Stimulated activated CD8-positive, alpha-beta memory T cell treated with anti-CD3 and anti-CD28 coated beads, Interleukin-2, amount 100 ng/mL, for 1 hour (primary cell): ENCODE measurements at regions not wholly inside any gene's neighbourhood (a gene's known extent, or its start where the extent isn't known, plus 50 kb on each side); places are given as distances from the start of the nearest gene placed in this dataset.
"Not testable (repeated sequence)": the region's sequence is repeated elsewhere in the genome, so short reads cannot be mapped to it uniquely, and the experiment has no call there.

Experiments
- DNase-seq, 2 donors: peaks; one replicate each; pipeline ENCODE4 v3.0.0-alpha.2; 2020; ENCODE audit warnings: low read depth in 2 of 2

DNA sequence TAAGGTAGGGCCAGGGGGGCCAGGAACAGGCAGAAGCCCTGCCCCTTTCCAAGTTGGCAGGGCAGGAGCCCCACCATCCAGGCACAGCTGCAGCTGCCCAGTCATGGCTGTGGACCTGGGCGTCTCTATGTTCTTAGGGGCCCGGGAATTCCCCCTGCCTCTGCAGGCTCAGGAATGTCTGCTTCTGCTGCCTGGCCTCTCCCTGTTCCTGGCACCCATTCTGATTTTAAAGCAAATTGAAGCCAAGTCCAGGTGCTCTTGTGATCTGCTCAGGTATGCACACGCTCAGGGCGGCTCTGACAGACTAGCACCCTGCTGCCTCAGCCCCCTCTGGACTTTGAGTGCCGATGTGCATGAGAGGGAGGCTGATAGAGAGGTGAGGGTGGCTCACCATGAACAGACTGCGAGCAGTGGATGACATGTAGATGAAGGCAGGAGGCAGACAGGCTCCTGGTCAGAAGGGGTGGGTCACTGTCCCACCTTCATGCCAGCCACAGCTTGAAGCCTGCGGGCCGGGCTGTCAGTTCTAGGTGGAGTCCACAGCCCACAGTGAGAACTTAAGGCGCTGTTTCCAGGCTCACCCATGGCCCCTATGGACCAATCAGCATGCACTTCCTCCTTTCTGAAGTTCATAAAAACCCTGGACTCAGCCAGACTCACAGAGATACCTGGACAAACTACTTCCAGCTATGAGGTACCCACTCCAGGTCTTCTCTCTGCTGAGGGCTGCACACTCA lies 747.8 kb upstream of the GBE1 start:
- no peak for DNase-seq

DNA sequence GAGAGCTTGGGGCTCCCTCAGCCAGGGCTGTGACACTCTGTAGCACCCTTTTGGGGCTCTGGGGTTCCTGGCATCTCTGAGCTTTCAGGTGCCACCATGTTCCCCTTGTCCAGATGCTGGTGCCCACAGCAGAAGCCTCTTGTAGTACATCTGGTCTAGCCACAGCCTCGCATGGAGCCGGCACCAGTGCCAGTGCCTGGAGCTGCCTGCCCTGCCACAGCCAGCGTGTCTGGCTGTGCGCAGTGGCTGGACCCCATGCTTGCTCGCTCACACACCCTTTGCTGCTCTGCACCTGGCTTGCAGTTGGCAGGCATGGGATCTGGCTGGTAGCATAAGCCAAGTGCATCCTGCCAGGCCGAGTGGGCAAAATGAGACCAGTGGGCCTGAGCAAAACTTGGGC lies 744.8 kb upstream of the GBE1 start:
- DNase-seq: no peak

DNA sequence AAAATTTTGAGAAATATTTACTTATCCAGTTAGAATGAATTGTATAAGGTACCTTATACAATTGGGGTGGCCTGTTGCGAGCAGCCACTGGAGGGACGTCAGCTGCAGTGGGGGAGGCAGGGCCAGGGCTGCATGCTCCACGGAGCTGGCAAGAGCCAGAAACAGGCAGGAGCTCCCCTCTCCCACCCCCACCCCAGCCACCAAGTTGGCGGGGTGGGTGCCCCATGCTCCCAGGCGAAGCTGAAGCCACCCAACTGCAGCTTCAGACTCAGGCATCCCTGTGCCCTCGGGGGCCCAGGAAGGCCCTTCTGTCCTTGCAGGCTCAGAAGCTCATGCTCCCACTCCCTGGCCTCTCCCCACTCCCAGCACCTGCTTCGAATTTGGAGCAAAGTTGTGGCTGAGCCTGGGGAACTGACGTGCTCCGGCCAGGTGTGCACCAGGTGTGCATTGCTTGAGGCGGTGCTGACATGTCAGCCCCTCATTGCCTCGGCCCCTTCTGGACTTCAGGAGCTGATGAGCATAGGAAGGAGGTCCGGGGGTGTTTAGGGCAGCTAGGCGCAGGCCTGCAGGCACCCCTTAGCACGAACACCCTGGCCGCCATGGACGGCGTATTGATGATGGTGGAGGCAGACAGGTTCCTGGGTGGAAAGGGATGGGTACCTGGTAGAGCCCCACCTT lies 743.8 kb upstream of the GBE1 start:
- no peak for DNase-seq

- DNase-seq: no peak
Measured at GRCh38 chr3:82498186-82498585, 736.7 kb upstream of the GBE1 start.

DNA sequence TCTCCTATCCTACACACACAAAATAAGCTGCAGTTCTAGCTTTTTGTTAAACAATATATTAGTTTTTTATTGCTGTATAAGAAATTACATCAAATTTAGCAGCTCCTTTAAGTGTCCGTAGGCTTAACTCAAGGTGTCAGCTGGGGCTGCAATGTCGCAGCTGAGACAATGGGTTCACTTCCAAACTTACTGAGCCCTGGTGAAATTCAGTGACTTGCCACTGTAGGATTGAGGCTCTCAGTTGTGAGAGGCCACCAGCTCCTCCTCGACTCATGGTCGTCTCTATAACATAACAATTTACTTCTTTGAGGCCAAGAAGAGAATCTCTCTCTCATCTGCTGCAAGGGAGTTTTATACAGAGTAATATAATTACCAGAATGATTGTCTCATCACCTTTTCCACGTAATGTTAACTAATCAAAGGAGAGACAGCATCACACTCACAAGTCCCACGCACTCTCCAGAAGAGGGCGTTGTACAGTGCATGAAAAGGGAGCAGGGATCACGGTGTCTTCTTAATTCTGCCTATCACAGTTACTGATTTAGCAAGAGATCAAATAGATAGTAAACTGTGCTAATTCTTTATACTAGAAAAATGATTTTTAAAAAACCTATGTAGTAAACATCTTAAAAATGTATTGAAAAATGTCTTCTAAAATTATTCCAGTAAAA lies 735.6 kb upstream of the GBE1 start:
- DNase-seq: no peak

GRCh38 chr3:82495655-82496054 lies 734.2 kb upstream of the GBE1 start:
- DNase-seq: no peak

GRCh38 chr3:82494977-82495489 lies 733.6 kb upstream of the GBE1 start:
- DNase-seq: no peak

DNA sequence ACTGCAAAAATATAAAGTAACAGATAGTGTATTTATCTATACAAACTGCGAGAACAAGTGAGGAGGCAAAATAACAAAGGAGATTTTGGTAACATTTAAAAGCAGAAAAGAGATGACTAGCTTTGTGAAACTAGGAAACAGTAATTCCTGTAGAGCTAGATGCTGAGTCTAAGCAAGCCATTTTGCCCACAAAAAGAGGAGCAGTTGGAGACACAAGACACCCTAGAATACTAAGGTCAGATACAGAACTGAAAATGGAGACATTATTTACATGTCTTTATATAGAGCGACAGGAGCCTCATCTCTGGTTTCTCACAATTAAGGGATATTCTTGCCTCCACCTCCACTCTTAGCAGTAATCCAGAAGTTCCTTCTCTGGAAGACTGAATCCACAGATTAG lies 732.4 kb upstream of the GBE1 start:
- no peak for DNase-seq

- no peak for DNase-seq
Measured at GRCh38 chr3:82475306-82475705, 713.9 kb upstream of the GBE1 start.

DNA sequence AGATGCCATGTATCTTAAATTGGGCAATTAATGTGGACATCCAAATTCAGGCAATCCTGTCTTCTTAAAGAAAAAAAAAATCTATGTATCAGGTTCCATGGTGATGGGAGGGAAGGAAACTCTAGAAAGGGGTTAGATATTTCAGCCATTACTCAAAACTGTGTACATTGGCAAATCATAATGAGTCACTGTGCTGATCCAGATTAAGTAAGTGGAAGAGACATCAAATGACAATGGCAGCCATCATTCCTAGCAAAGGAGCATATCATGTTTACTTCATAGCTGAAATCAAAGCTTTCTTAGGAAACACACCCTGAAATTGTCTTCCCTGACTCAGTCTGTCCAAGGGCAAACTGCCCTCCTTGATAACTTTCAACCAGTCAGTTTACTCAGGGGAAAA lies 713.3 kb upstream of the GBE1 start:
- DNase-seq: no peak

- no peak for DNase-seq
Measured at GRCh38 chr3:82473864-82474541, 712.6 kb upstream of the GBE1 start.

DNA sequence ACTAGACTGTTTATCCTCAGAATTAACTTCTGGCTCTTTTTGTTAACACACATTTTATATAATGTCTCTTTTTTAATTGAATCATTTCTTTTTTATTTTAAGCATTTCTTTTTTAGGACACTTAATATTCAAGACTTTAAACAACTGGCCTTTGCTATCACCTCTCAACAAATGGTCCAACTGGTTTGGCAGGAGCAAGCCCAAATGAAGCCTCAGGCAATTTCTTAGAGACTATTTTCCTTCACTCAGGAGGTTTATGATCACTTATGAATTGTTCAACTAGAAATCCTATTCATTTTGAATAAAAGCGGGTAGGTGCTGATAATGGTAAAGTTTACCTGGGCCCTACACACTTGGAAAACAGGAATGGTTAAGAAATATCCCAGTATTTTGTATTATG lies 705.6 kb upstream of the GBE1 start:
- no peak for DNase-seq

DNA sequence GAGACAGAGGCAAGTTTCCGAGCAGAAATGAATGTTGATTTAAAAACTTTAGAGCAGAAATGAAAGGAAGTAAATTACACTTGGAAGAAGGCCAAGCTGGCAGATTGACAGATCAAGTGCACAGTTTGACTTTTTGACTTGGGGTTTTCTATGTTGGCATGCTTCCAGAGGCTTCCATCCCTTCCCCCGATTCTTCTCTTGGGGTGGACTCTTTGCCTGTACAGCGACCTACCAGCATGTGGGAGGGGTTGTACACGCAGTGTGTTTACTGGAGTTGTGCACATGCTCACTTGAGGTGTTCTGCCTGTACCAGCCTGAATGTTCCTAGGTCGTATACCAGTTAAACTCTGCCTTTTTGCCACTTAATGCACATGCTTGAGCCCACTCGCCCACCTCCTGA lies 701.5 kb upstream of the GBE1 start:
- no peak for DNase-seq

DNA sequence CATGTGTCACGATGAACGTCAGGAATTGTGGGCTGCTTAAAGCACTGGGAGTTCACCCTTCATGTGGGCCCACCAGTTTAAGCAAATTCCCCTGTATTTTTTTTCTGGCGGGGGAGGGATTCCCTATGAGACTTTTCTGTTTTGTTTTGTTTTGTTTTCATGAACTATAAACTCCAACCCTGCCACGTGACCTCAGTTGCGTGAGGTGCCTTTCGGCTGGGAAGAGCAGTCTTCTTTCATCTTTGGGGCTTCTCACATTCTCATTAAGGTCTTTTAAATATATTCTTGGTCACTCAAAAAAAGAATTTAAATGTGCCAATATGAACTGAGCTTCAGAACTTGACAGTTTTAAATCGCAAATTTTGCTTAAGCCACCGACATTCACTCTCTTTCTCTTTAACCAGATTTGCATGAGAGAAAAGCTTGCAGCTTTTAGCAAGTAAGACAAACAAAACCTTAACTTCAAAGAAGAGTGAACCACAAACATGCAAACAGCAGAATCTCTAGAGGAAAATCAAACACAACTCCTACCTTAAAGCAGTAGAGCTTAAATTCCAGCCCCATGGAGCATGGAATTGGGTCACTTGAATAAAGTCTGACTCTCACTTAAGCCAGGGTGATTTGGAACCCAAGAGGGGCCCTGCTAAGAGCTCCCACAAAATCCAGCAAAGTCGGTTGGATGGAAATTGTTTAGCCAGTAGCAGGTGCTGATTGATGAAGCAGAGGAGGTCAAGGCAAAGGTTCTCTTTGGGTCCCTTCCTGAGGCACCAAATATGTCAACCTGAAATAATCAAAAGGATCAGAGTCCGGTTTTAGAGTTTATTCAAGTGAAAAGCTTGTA lies 699.8 kb upstream of the GBE1 start:
- no peak for DNase-seq

- DNase-seq: no peak
Measured at GRCh38 chr3:82448320-82448719, 686.9 kb upstream of the GBE1 start.

DNA sequence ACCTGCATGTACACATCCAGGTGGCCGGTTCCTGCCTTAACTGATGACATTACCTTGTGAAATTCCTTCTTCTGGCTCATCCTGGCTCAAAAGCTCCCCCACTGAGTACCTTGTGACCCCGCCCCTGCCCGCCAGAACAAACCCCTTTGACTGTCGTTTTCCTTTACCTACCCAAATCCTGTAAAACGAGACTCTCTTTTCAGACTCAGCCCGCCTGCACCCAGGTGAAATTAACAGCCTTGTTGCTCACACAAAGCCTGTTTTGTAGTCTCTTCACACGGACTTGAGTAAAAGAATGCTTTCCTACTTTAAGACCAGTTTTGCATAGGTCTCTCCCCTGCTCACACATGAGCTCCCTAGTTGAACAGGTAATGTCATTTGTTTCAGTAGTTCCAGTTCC lies 667.4 kb upstream of the GBE1 start:
- DNase-seq: not testable (repeated sequence)

GRCh38 chr3:82424031-82424339 lies 662.5 kb upstream of the GBE1 start:
- DNase-seq: no peak

- no peak for DNase-seq
Measured at GRCh38 chr3:82423268-82424030, 662.0 kb upstream of the GBE1 start.

DNA sequence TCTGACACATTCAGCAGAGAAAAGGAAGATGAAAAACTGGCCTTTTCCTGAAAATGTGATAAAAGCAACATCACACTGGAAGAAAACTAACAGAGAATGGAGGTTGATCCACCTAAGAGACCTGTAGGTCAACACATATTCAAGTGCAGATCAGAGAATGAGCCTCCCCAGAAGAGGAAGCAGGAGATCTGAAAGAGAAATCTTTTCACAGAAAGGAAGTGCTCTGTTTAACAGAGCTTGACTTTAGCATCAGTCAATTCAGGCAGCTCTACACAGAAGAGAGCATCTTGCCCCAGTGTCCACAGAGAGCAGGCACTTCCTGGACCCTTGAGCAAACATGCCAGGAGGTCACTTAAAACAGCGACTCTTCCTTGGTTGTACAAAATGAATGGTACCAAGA lies 655.4 kb upstream of the GBE1 start:
- DNase-seq: no peak

DNA sequence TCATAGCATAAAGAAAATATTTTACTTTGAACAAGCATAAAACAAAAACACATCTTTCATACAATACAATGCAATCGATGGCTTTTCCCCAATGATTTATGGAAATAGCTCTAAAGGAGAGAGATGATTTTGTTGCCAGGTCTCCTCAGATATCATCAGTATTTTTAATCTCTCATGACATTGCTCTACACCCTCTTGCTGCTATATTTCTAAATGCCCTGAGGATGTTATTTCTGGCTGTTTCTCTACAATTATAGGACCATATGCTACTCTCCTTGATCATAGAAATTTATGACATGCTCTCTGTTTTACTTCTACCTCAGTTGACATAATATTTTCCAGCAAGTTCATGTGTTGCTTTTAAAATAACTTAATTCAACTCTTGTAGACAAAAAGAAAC lies 654.9 kb upstream of the GBE1 start:
- no peak for DNase-seq

- DNase-seq: no peak
Measured at GRCh38 chr3:82413171-82413570, 651.7 kb upstream of the GBE1 start.
